NCI-H128 (cell line): ENCODE measurements at regions not wholly inside any gene's neighbourhood (a gene's known extent, or its start where the extent isn't known, plus 50 kb on each side); places are given as distances from the start of the nearest gene placed in this dataset.

Experiments used
- DNase-seq: peaks from one replicate; lab custom pipeline; 2025; ENCODE audit not compliant: unreplicated experiment; lab: John Stamatoyannopoulos, UW

- DNase-seq, result no peak
These were observed 63.0 kb upstream of the CCBE1 start for GRCh38 chr18:59760212-59760611.

- DNase-seq, result no peak
These were observed 61.6 kb upstream of the CCBE1 start for GRCh38 chr18:59758837-59759236.

- DNase-seq, result no peak
These were observed 60.9 kb upstream of the CCBE1 start for GRCh38 chr18:59758106-59758505.

GRCh38 chr18:59752666-59753065 lies 55.4 kb upstream of the CCBE1 start:
- no peak for DNase-seq

GRCh38 chr18:59751186-59751585 lies 54.0 kb upstream of the CCBE1 start:
- DNase-seq, result no peak

GRCh38 chr18:59748628-59749360 lies 51.6 kb upstream of the CCBE1 start:
- DNase-seq, result no peak
